Heart left ventricle (tissue), 13 donors: ENCODE measurements at regions not wholly inside any gene's neighbourhood (a gene's known extent, or its start where the extent isn't known, plus 50 kb on each side); places are given as distances from the start of the nearest gene placed in this dataset.

ENCODE experiments used
- POLR2A ChIP-seq, 2 donors: fragments of 450-650 bp; IDR thresholded peaks; one replicate each; pipeline ENCODE4 v1.6.1; 2017; ENCODE audit warnings: antibody characterized with exemption in 2 of 2, mild to moderate bottlenecking in 2 of 2, moderate library complexity in 2 of 2
- TF ChIP-seq, protein P1 (sequence below), 12 donors: fragments of 200-600 bp; sonication (generic) in 4 of 12; IDR thresholded peaks; one replicate each; pipeline versions ENCODE4 v1.5.0 to v1.8.0; 2018 to 2022; ENCODE audit warnings: antibody characterized with exemption in 12 of 12, mild to moderate bottlenecking in 5 of 12
- donor health status: ischemic (EF 13 %, LVEDD 7.1; RV severe dilation, severe dysfunction).
- donor health status: DM: no; HTN: yes; CAD: no.
- donor health status: DM: no; HTN: no; CAD: no.
- donor health status: ischemic (EF 25% LVEDD 6.9; RV normal size, moderate dysfunction).
- donor health status: ischemic (EF 25% LVEDD 5.7; RV mildly dilated, moderate dysfunction).
- donor health status: ischemic (EF 35%, LVEDD 5.7; RV mildly dilated, moderate dysfunction).
- donor health status: nonischemic (EF 11% LVEDD 7.7; RV severe dilation, severe dysfunction).
- donor health status: DM: yes; HTN: yes; CAD: no.
- donor health status: PGD.
- donor health status: ischemic (EF 29% LVEDD 5.4; RV normal size, mild dysfunction).
- donor health status: nonischemic (EF 23%, LVEDD 6.1; RV moderate dilation, normal function).

DNA sequence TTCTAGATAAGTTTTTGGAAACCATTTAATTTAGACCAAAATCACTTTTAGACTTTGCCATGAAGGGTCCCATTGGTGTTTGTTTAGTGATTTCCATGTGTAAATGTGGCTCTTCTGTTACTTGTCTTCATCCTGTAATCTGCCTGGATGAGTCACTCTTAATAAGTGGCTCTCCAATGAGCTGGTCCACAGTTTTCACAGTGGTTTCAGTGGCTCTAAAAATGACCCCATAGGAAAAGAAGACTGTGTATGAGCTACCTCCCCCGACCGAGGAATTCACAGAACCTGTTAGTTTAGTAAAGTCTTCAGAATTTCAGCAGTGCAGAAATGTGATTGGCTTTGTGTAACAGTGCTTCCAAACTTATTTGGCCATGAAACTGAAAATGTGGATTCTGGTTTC, 492.0 kb upstream of the MARCKS start:
- no peak for TF ChIP-seq POLR2A (IDR thresholded peaks at IDR 0.05)
- TF ChIP-seq, protein P1, sequence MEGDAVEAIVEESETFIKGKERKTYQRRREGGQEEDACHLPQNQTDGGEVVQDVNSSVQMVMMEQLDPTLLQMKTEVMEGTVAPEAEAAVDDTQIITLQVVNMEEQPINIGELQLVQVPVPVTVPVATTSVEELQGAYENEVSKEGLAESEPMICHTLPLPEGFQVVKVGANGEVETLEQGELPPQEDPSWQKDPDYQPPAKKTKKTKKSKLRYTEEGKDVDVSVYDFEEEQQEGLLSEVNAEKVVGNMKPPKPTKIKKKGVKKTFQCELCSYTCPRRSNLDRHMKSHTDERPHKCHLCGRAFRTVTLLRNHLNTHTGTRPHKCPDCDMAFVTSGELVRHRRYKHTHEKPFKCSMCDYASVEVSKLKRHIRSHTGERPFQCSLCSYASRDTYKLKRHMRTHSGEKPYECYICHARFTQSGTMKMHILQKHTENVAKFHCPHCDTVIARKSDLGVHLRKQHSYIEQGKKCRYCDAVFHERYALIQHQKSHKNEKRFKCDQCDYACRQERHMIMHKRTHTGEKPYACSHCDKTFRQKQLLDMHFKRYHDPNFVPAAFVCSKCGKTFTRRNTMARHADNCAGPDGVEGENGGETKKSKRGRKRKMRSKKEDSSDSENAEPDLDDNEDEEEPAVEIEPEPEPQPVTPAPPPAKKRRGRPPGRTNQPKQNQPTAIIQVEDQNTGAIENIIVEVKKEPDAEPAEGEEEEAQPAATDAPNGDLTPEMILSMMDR (IDR thresholded peaks at IDR 0.05), result no peak
